Thoracic aorta (tissue), 2 donors: ENCODE measurements at regions not wholly inside any gene's neighbourhood (a gene's known extent, or its start where the extent isn't known, plus 50 kb on each side); places are given as distances from the start of the nearest gene placed in this dataset.
A peak's percentile ranks its signal among the peaks of the same experiment; 100 is the strongest.

Experiments
- ATAC-seq: fragments of 150-250 bp; one replicate; pipeline ENCODE4 v1.8.0; 2017; ENCODE audit warnings: low read depth; ENCODE audit not compliant: insufficient number of reproducible peaks, low FRiP score
- DNase-seq: peaks from one replicate; pipeline ENCODE4 v3.0.0-alpha.2; 2020; ENCODE audit warnings: low spot score
- H3K27ac ChIP-seq, 2 donors: fragments of 200-600 bp; sonication (generic); 1 replicate in 1 of 2; 2 replicates in 1 of 2; pipeline ENCODE4 v1.5.1; 2016; ENCODE audit warnings: mild to moderate bottlenecking in 2 of 2, moderate library complexity in 2 of 2
- H3K27me3 ChIP-seq: fragments of 200-600 bp; sonication (generic); replicated peaks from 2 replicates; pipeline ENCODE4 v1.6.0; 2016; ENCODE audit warnings: mild to moderate bottlenecking; ENCODE audit not compliant: insufficient read depth
- H3K36me3 ChIP-seq: fragments of 200-600 bp; sonication (generic); one replicate; pipeline ENCODE4 v1.5.1; 2016
- H3K4me1 ChIP-seq, 2 donors: fragments of 200-600 bp; sonication (generic); 1 replicate in 1 of 2; 2 replicates in 1 of 2; pipeline versions ENCODE4 v1.5.1 to v1.6.0; 2016; ENCODE audit warnings: low read depth in 2 of 2, mild to moderate bottlenecking in 1 of 2; ENCODE audit not compliant: control insufficient read depth in 1 of 2
- H3K4me3 ChIP-seq: fragments of 200-600 bp; sonication (generic); 2 replicates; pipeline ENCODE4 v1.5.1; 2016; ENCODE audit warnings: mild to moderate bottlenecking
- H3K9me3 ChIP-seq: fragments of 200-600 bp; sonication (generic); 2 replicates; pipeline ENCODE4 v1.5.1; 2016
- TF ChIP-seq, protein P1 (sequence below): fragments of 200-600 bp; sonication (generic); IDR thresholded peaks from one replicate; pipeline ENCODE4 v1.5.1; 2019; ENCODE audit warnings: antibody characterized with exemption

GRCh38 chr13:76645632-76646031 lies 240.6 kb downstream of the KCTD12 start:
- TF ChIP-seq, protein P1, sequence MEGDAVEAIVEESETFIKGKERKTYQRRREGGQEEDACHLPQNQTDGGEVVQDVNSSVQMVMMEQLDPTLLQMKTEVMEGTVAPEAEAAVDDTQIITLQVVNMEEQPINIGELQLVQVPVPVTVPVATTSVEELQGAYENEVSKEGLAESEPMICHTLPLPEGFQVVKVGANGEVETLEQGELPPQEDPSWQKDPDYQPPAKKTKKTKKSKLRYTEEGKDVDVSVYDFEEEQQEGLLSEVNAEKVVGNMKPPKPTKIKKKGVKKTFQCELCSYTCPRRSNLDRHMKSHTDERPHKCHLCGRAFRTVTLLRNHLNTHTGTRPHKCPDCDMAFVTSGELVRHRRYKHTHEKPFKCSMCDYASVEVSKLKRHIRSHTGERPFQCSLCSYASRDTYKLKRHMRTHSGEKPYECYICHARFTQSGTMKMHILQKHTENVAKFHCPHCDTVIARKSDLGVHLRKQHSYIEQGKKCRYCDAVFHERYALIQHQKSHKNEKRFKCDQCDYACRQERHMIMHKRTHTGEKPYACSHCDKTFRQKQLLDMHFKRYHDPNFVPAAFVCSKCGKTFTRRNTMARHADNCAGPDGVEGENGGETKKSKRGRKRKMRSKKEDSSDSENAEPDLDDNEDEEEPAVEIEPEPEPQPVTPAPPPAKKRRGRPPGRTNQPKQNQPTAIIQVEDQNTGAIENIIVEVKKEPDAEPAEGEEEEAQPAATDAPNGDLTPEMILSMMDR, result no peak
- H3K27me3 ChIP-seq, result no peaks in the 10 kb centered on the region
- H3K4me3 ChIP-seq, result no peak overlapping the region
- DNase-seq (no peak), ATAC-seq (no peak)
- H3K4me1 ChIP-seq, result peaks cover 0 to 9% of the 10 kb centered on the region in 2 donors
- H3K27ac ChIP-seq, result no peak overlapping the region
- no peaks in the 10 kb centered on the region for H3K9me3 ChIP-seq
- no peaks in the 10 kb centered on the region for H3K36me3 ChIP-seq

DNA sequence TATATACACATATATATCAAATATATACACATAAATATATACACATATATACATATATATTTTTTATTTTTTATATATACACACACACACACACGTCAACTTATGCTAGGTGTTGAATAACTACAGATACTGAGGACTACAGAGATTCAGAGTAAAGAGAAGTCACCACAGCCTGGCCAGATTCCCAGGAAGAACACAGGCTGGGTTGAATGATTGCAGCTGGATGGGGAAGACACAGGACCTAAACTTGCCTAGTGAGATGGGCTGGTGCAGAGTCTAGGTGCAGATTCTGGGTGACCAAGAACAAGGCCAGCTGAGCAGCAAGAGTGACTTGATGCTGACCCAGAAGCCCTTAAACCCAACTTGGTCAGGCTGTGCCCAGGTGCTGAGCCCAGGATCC lies 241.3 kb downstream of the KCTD12 start:
- Histone ChIP-seq H3K36me3 (no peaks in the 10 kb centered on the region), H3K9me3 (no peaks in the 10 kb centered on the region), H3K27me3 (no peaks in the 10 kb centered on the region), H3K27ac (no peak overlapping the region), H3K4me1 (peaks cover 0 to 9% of the 10 kb centered on the region in 2 donors), H3K4me3 (no peak overlapping the region)
- TF ChIP-seq, protein P1, result no peak
- DNase-seq, result no peak
- no peak for ATAC-seq

DNA sequence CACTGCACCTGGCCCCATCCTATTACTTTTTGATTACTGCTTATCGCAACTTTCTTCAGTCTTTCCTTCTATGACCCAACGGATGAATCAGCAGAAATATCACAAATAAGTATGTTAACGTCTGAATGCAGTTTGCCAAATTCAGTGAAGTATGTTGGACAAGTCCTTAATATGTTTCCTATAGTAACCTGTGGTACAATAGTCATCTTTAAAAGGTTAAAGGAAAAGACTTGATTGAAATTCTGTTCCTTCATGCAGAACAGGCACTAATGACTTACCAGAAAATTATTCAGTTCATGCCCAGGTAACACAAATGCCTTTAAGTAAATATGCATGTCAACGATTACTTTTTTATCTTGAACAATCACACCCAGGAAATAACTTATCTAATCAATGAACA lies 242.6 kb downstream of the KCTD12 start:
- TF ChIP-seq, protein P1, result no peak
- ATAC-seq (no peak), DNase-seq (no peak)
- Histone ChIP-seq H3K27me3 (no peaks in the 10 kb centered on the region), H3K27ac (no peak overlapping the region), H3K4me3 (no peak overlapping the region), H3K36me3 (no peaks in the 10 kb centered on the region), H3K9me3 (no peaks in the 10 kb centered on the region), H3K4me1 (peaks cover 0 to 14% of the 10 kb centered on the region in 2 donors)

DNA sequence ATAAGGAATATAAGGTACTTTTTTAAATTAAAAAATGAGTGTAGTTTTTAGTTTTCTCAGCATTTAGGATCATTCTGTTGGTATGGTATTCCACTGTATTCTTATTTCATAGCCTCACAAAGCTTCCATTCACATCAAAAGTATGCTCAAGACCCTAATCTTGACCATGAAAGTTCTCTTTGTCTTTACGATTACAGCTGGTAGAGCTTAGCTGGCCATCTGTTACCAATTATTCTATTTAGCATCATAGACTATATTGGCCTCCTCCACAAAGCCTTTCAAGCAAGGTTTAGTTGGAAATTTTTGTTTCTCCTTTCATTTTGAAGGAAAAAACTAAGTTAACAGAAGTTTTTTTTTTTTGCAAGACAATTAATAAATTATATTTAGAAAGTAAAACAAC lies 245.1 kb downstream of the KCTD12 start:
- TF ChIP-seq, protein P1, result no peak
- H3K4me3 ChIP-seq, result no peak overlapping the region
- no peaks in the 10 kb centered on the region for H3K27me3 ChIP-seq
- DNase-seq (no peak), ATAC-seq (no peak)
- H3K4me1 ChIP-seq, result peaks cover 10 to 30% of the 10 kb centered on the region in 2 donors
- H3K27ac ChIP-seq, result no peak overlapping the region
- no peaks in the 10 kb centered on the region for H3K36me3 ChIP-seq
- no peaks in the 10 kb centered on the region for H3K9me3 ChIP-seq

DNA sequence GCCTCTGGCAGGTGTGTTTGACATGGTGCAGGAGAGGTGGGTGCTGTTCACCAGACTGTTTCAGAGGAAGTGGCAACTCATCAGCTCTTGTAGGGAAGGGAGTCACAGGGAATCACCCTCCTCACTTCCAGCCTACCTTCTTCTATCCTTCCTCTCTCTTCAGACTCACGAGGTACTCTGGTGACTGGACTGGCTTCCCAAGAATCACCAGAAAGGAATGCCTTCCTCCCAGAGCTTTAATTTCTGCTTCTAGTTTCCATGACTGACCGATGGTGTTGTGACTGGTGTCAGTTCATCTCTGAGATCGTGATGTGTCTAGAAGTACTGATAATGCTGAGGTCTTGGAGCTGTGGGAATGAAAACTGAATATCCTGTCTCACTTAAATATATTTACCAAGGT lies 247.3 kb downstream of the KCTD12 start:
- Histone ChIP-seq H3K27me3 (no peaks in the 10 kb centered on the region), H3K9me3 (no peaks in the 10 kb centered on the region), H3K4me3 (no peak overlapping the region), H3K36me3 (no peaks in the 10 kb centered on the region), H3K4me1 (peaks cover 10 to 33% of the 10 kb centered on the region in 2 donors), H3K27ac (peak overlapping the region in 1 of 2 donors; percentile 56)
- TF ChIP-seq, protein P1, result no peak
- no peak for DNase-seq
- no peak for ATAC-seq
